GM10266 (cell line): ENCODE measurements at regions not wholly inside any gene's neighbourhood (a gene's known extent, or its start where the extent isn't known, plus 50 kb on each side); places are given as distances from the start of the nearest gene placed in this dataset.

Source experiments
- DNase-seq: peaks from one replicate; pipeline ENCODE4 v3.0.0; 2012; ENCODE audit errors: extremely low spot score
- TF ChIP-seq, protein P1 (sequence below): IDR thresholded peaks from 2 replicates; pipeline ENCODE4 v1.5.1; 2012; ENCODE audit warnings: mild to moderate bottlenecking, low read depth; ENCODE audit not compliant: control insufficient read depth, insufficient read depth; ENCODE audit errors: missing control alignments

DNA sequence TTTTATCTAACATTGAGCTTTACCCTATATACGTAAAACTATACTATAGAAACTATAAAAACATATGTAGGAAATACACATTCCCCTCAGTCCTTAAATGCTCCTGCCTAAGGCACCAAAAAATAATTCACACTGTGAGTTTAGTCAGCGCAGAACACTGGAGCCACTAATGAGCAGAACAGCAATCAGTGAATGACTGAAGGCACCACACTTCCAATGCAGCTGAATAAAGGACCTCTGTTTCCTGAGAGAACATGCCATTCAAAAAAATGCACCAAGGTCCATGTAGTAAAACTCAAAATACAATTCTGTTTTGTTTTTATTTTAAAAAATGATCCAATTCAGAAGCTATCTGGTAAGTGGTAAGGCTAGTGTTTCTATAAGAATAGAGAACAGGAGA is 1280.6 kb upstream of the NRXN1 start:
- no peak for DNase-seq
- TF ChIP-seq, protein P1, sequence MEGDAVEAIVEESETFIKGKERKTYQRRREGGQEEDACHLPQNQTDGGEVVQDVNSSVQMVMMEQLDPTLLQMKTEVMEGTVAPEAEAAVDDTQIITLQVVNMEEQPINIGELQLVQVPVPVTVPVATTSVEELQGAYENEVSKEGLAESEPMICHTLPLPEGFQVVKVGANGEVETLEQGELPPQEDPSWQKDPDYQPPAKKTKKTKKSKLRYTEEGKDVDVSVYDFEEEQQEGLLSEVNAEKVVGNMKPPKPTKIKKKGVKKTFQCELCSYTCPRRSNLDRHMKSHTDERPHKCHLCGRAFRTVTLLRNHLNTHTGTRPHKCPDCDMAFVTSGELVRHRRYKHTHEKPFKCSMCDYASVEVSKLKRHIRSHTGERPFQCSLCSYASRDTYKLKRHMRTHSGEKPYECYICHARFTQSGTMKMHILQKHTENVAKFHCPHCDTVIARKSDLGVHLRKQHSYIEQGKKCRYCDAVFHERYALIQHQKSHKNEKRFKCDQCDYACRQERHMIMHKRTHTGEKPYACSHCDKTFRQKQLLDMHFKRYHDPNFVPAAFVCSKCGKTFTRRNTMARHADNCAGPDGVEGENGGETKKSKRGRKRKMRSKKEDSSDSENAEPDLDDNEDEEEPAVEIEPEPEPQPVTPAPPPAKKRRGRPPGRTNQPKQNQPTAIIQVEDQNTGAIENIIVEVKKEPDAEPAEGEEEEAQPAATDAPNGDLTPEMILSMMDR, result no peak

DNA sequence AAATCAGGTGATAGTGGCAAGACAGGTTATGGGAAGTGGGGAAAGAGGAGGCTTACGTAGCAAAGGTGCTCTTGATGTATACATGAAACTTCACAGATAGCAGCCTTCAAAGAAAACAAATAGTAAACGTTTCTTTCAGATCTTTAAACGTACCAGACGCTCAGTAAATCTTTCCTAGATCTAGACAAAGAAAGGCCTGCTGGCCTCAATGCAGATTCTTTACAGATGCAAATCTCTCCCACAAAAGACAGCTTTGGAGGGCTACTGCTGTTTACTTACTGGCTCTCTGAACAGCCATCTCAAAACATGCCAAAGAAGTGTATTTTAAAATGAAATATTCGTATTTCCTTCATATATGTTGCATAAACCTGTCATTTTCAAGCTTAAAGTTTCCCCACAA is 1279.9 kb upstream of the NRXN1 start:
- no peak for DNase-seq
- TF ChIP-seq, protein P1, result no peak

DNA sequence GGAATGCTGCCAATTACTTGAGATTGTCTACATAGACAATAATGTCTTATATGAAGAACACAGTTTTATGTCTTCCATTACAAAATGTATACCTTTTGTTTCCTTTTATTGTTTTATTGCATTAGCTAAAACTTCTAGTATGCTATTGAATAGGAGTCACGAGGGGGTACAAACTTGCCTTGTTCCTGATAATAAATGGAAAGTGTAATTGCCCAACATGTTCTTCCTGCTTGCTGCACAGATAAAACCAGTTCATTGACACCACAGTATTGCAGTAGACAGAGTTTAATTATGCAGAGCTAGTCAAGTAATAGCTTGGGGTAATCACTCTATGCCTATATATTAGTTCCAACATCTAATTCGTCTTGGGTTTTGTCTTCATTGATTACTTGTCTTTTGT is 1276.2 kb upstream of the NRXN1 start:
- no peak for DNase-seq
- TF ChIP-seq, protein P1, result no peak

DNA sequence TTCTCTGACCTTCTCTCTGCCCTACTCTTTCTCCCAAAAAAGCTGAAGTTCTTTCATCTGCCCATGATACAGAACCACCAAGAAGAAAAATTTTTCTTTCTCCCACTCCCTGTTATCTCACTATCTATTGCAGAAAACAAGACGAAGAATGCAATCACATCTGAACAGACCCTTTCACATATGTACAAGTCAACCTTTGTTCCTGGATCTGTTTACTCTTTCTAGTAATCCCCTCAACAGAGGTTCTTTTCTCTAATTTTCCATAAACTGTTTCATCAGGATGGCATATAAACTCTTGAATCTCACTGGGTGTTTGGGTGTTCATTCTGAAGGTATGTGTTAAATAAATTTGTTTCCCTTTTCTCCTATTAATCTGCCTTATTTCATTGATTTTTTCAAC is 1262.7 kb upstream of the NRXN1 start:
- DNase-seq, result no peak
- TF ChIP-seq, protein P1, result no peak

DNA sequence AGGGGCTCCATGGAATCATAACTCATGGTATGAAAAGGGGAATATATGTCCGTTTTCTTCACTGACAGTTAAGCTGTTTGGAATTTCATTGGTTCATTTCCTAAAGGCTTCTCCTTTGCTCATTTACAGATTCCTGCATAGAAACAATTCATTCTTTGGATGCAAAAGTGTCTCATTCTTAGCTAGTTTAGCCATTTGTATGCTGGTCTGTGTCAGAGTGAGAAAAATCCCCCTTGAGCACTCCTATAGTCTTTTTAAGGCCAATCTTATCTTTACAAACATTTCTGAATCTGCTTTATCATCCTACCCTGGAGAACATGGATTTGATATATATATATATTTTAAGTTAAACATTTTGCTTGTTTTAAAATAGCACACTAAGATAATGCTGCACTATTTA is 1260.9 kb upstream of the NRXN1 start:
- TF ChIP-seq, protein P1, result no peak
- DNase-seq, result no peak

DNA sequence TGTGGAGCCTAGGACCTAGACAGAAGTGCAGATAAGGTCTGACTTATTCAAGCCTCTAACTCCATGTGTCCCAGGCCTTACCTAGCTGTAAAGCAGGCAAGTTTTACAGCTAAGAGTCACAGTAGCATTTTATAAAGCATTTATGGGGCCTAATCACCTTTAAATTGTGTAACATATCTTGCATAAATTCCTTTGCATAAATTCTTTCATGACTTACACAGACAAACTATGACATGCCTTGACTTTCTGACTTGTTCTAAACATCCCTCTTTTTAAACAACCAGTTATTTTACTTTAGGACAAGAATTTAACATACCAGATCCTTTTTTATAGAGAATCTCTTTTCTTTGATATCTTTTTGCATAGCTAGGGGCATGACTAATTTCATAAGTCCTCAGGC is 1257.8 kb upstream of the NRXN1 start:
- TF ChIP-seq, protein P1, result no peak

DNA sequence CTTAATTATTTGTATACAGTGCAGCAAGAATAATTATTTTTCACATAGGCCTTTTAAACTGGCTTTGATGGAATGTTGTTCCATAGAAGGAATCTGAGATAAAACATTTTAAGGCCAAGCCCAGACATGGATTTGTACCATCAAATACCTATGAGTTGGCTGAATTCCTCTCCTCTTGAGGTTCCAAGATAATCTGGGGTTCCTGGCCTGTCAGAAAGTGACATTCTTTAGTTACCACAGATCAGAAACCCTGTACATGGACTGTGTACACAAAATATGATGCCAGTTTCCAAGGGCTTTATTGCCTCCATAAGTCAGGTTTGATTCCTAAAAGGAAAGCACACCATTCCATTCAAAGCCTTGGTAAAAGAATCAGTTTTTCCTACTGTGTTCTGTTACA is 1256.7 kb upstream of the NRXN1 start:
- DNase-seq, result no peak
- TF ChIP-seq, protein P1, result no peak

More for the DNA sequence above, 1257.8 kb upstream of the NRXN1 start:
- no peak for DNase-seq
